ENCODE measurements at regions not wholly inside any gene's neighbourhood (a gene's known extent, or its start where the extent isn't known, plus 50 kb on each side); places are given as distances from the start of the nearest gene placed in this dataset.
A peak's percentile ranks its signal among the peaks of the same experiment; 100 is the strongest.

GRCh38 chr6:108751851-108752732 lies 96.1 kb upstream of the ARMC2 start:
- DNase-seq (ENCODE audit: low spot score): no peak

GRCh38 chr6:108752733-108753590 lies 95.3 kb upstream of the ARMC2 start:
- no peak for DNase-seq (ENCODE audit: low spot score)

- DNase-seq (ENCODE audit: low spot score): peak; percentile 70
Measured at GRCh38 chr6:108755257-108756240, 92.7 kb upstream of the ARMC2 start.

- DNase-seq (ENCODE audit: low spot score): no peak
Measured at GRCh38 chr6:108757357-108757756, 90.9 kb upstream of the ARMC2 start.

GRCh38 chr6:108758884-108759283 lies 89.3 kb upstream of the ARMC2 start:
- no peak for DNase-seq (ENCODE audit: low spot score)

- DNase-seq (ENCODE audit: low spot score): no peak
Measured at GRCh38 chr6:108760126-108761050, 87.8 kb upstream of the ARMC2 start.

- no peak for DNase-seq (ENCODE audit: low spot score)
Measured at GRCh38 chr6:108762394-108762793, 85.8 kb upstream of the ARMC2 start.

- DNase-seq (ENCODE audit: low spot score): no peak
Measured at GRCh38 chr6:108763931-108764579, 84.2 kb upstream of the ARMC2 start.

GRCh38 chr6:108764580-108764950 lies 83.7 kb upstream of the ARMC2 start:
- no peak for DNase-seq (ENCODE audit: low spot score)

GRCh38 chr6:108765495-108765894 lies 82.7 kb upstream of the ARMC2 start:
- DNase-seq (ENCODE audit: low spot score): no peak

GRCh38 chr6:108766419-108766818 lies 81.8 kb upstream of the ARMC2 start:
- no peak for DNase-seq (ENCODE audit: low spot score)

GRCh38 chr6:108766886-108767285 lies 81.3 kb upstream of the ARMC2 start:
- DNase-seq (ENCODE audit: low spot score): no peak

GRCh38 chr6:108767418-108768165 lies 80.6 kb upstream of the ARMC2 start:
- no peak for DNase-seq (ENCODE audit: low spot score)

GRCh38 chr6:108768166-108768555 lies 80.1 kb upstream of the ARMC2 start:
- DNase-seq (ENCODE audit: low spot score): no peak

- DNase-seq (ENCODE audit: low spot score): no peak
Measured at GRCh38 chr6:108768792-108769524, 79.3 kb upstream of the ARMC2 start.

GRCh38 chr6:108771421-108771820 lies 76.8 kb upstream of the ARMC2 start:
- DNase-seq (ENCODE audit: low spot score): peak; percentile 87

GRCh38 chr6:108774555-108774954 lies 73.7 kb upstream of the ARMC2 start:
- no peak for DNase-seq (ENCODE audit: low spot score)

GRCh38 chr6:108777536-108777935 lies 70.7 kb upstream of the ARMC2 start:
- DNase-seq (ENCODE audit: low spot score): no peak
